ENCODE measurements at regions not wholly inside any gene's neighbourhood (a gene's known extent, or its start where the extent isn't known, plus 50 kb on each side); places are given as distances from the start of the nearest gene placed in this dataset.

GRCh38 chr3:187878772-187879518 is 133.7 kb upstream of the BCL6 start (continued):
- TF ChIP-seq ZNF274 (IDR thresholded peaks at IDR 0.05; ENCODE audit: low read depth, low read length) (no peak), RAD21 (IDR thresholded peaks at IDR 0.05; ENCODE audit: low read depth) (no peak), EZH2phosphoT487 (IDR thresholded peaks at IDR 0.05; ENCODE audit: borderline replicate concordance) (no peak), YY1 (IDR thresholded peaks at IDR 0.05; ENCODE audit: extremely low read depth, insufficient replicate concordance, low read depth, low read length) (no peak), EZH2 (IDR thresholded peaks at IDR 0.05) (no peak), MAX (IDR thresholded peaks at IDR 0.05) (no peak), SP1 (IDR thresholded peaks at IDR 0.05; ENCODE audit: low read depth) (no peak)

GRCh38 chr3:187880441-187880840 is 135.2 kb upstream of the BCL6 start:
- intact Hi-C loops (cut with micrococcal nuclease), result no loop called here
- Histone ChIP-seq H3K4me2 (ENCODE audit: low read length) (no peak overlapping the region), H3K79me2 (ENCODE audit: insufficient read depth, low read length) (no peaks in the 10 kb centered on the region), H3K4me3 (replicated peaks in 1 of 2; ENCODE audit: low read depth in 1 of 2, low read length in 2 of 2) (no peak overlapping the region), H3K9me2 (ENCODE audit: insufficient read depth) (no peaks in the 10 kb centered on the region), H2AFZ (ENCODE audit: low read depth, low read length, poor library complexity, severe bottlenecking) (no peak overlapping the region), H3K36me3 (ENCODE audit: control insufficient read depth in 1 of 2, insufficient read depth in 2 of 2, low read length in 2 of 2) (peaks cover 0 to 5% of the 10 kb centered on the region in 2 experiments; a peak in 2 of 4 replicates), H3K4me1 (ENCODE audit: control insufficient read depth in 1 of 2, insufficient read depth in 2 of 2, low read length in 2 of 2) (peaks cover 0 to 13% of the 10 kb centered on the region in 2 experiments; a peak in 2 of 4 replicates), H3K9ac (ENCODE audit: low read length) (no peak overlapping the region), H3K27ac (ENCODE audit: low read depth, low read length) (no peak overlapping the region), H3K9me3 (ENCODE audit: control insufficient read depth in 1 of 2, insufficient read depth in 1 of 2, low read depth in 1 of 2, low read length in 2 of 2) (no peaks in the 10 kb centered on the region), H4K20me1 (ENCODE audit: insufficient read depth) (no peaks in the 10 kb centered on the region), H3K27me3 (ENCODE audit: insufficient read depth, low read length) (no peaks in the 10 kb centered on the region)
- TF ChIP-seq MAX (IDR thresholded peaks at IDR 0.05) (no peak), ZNF274 (IDR thresholded peaks at IDR 0.05; ENCODE audit: low read depth, low read length) (no peak), TCF7L2 (IDR thresholded peaks at IDR 0.05; ENCODE audit: borderline replicate concordance, extremely low read depth, insufficient read depth, insufficient read length) (no peak), JUND (IDR thresholded peaks at IDR 0.05) (no peak), ELF1 (IDR thresholded peaks at IDR 0.05; ENCODE audit: borderline replicate concordance, low read depth) (no peak), SIN3A (IDR thresholded peaks at IDR 0.05; ENCODE audit: low read depth) (no peak), CEBPB (IDR thresholded peaks at IDR 0.05; ENCODE audit: low read depth) (no peak), SP1 (IDR thresholded peaks at IDR 0.05; ENCODE audit: low read depth) (no peak), CBX3 (IDR thresholded peaks at IDR 0.05; ENCODE audit: low read depth) (no peak), ZFX (IDR thresholded peaks at IDR 0.05) (no peak), EZH2phosphoT487 (IDR thresholded peaks at IDR 0.05; ENCODE audit: borderline replicate concordance) (no peak), EZH2 (IDR thresholded peaks at IDR 0.05) (no peak), POLR2A (IDR thresholded peaks at IDR 0.05; ENCODE audit: borderline replicate concordance, extremely low read depth, insufficient read depth, insufficient read length) (no peak), EGR1 (IDR thresholded peaks at IDR 0.05; ENCODE audit: low read depth) (no peak), YY1 (IDR thresholded peaks at IDR 0.05; ENCODE audit: extremely low read depth, insufficient replicate concordance, low read depth, low read length) (no peak), SRF (IDR thresholded peaks at IDR 0.05; ENCODE audit: low read depth) (no peak), RAD21 (IDR thresholded peaks at IDR 0.05; ENCODE audit: low read depth) (no peak), FOSL1 (IDR thresholded peaks at IDR 0.05; ENCODE audit: low read depth) (no peak), POLR2AphosphoS5 (IDR thresholded peaks at IDR 0.05; ENCODE audit: low read depth, low read length) (no peak)
- no peak for DNase-seq (ENCODE audit: low read depth, low spot score)
- POLR2A ChIA-PET, result no interaction called here
- RAD21 ChIA-PET (ENCODE audit: low non-redundant PET in 1 of 2, low total read pairs in 2 of 2, uncharacterized antibody in 2 of 2, unreplicated experiment in 2 of 2), result no interaction called here
- CTCF ChIA-PET, result no interaction called here
- ATAC-seq, result no peak
- BruUV-seq (replicated peaks), result no TSS peak

Measured in HCT116 (cell line).